ENCODE measurements at regions not wholly inside any gene's neighbourhood (a gene's known extent, or its start where the extent isn't known, plus 50 kb on each side); places are given as distances from the start of the nearest gene placed in this dataset.
"Not testable (repeated sequence)": the region's sequence is repeated elsewhere in the genome, so short reads cannot be mapped to it uniquely, and the experiment has no call there.

GRCh38 chr3:38960042-38960622 is 91.6 kb downstream of the SCN11A start:
- H3K36me3 Mint-ChIP-seq: no peaks in the 10 kb centered on the region
- no peaks in the 10 kb centered on the region for H3K9me3 Mint-ChIP-seq
- DNase-seq: no peak
- H3K4me3 Mint-ChIP-seq: no peak overlapping the region
- intact Hi-C loops (cut with micrococcal nuclease): no loop called here
- ChIA-PET POLR2A (no interaction called here), CTCF (interaction anchor here (0.6 to 2.0 kb wide), 5 partner anchors 9 to 1674 kb away, joined by 3 to 7 read pairs (median 3); no protein-coding TSS in a partner anchor)
- no peaks in the 10 kb centered on the region for H3K4me1 Mint-ChIP-seq (ENCODE audit: low read depth)
- H3K27me3 Mint-ChIP-seq: no peaks in the 10 kb centered on the region
- H3K27ac Mint-ChIP-seq: no peak overlapping the region

- DNase-seq: no peak
- H3K27me3 Mint-ChIP-seq: no peaks in the 10 kb centered on the region
- no peak overlapping the region for H3K4me3 Mint-ChIP-seq
- H3K36me3 Mint-ChIP-seq: no peaks in the 10 kb centered on the region
- H3K9me3 Mint-ChIP-seq: no peaks in the 10 kb centered on the region
- POLR2A ChIA-PET: no interaction called here
- CTCF ChIA-PET: no interaction called here
- H3K4me1 Mint-ChIP-seq (ENCODE audit: low read depth): no peaks in the 10 kb centered on the region
- intact Hi-C loops (cut with micrococcal nuclease): no loop called here
- H3K27ac Mint-ChIP-seq: no peak overlapping the region
Observed at GRCh38 chr3:38958026-38958720, 93.6 kb downstream of the SCN11A start.

GRCh38 chr3:38957296-38957695 is 94.4 kb downstream of the SCN11A start:
- Mint-ChIP-seq H3K9me3 (no peaks in the 10 kb centered on the region), H3K27ac (no peak overlapping the region), H3K36me3 (no peaks in the 10 kb centered on the region), H3K27me3 (no peaks in the 10 kb centered on the region), H3K4me1 (ENCODE audit: low read depth) (no peaks in the 10 kb centered on the region), H3K4me3 (no peak overlapping the region)
- ChIA-PET POLR2A (no interaction called here), CTCF (no interaction called here)
- intact Hi-C loops (cut with micrococcal nuclease): no loop called here
- DNase-seq: no peak

- Mint-ChIP-seq H3K4me3 (no peak overlapping the region), H3K27me3 (no peaks in the 10 kb centered on the region), H3K9me3 (no peaks in the 10 kb centered on the region), H3K27ac (no peak overlapping the region), H3K4me1 (ENCODE audit: low read depth) (no peaks in the 10 kb centered on the region), H3K36me3 (no peaks in the 10 kb centered on the region)
- DNase-seq: no peak
- POLR2A ChIA-PET: no interaction called here
- CTCF ChIA-PET: no interaction called here
- intact Hi-C loops (cut with micrococcal nuclease): no loop called here
Observed at GRCh38 chr3:38952721-38953120, 99.0 kb downstream of the SCN11A start.

GRCh38 chr3:38951167-38951566 is 100.6 kb downstream of the SCN11A start:
- H3K4me3 Mint-ChIP-seq; POLR2A ChIA-PET; H3K27me3 Mint-ChIP-seq; H3K36me3 Mint-ChIP-seq; H3K4me1 Mint-ChIP-seq (ENCODE audit: low read depth); CTCF ChIA-PET; H3K9me3 Mint-ChIP-seq; DNase-seq; intact Hi-C loops (cut with micrococcal nuclease); H3K27ac Mint-ChIP-seq: not testable (repeated sequence)

GRCh38 chr3:38950581-38950980 is 101.2 kb downstream of the SCN11A start:
- Mint-ChIP-seq H3K4me3 (no peak overlapping the region), H3K27me3 (no peaks in the 10 kb centered on the region), H3K27ac (no peak overlapping the region), H3K4me1 (ENCODE audit: low read depth) (no peaks in the 10 kb centered on the region), H3K36me3 (no peaks in the 10 kb centered on the region), H3K9me3 (no peaks in the 10 kb centered on the region)
- DNase-seq: no peak
- intact Hi-C loops (cut with micrococcal nuclease): no loop called here
- ChIA-PET CTCF (no interaction called here), POLR2A (no interaction called here)

GRCh38 chr3:38949994-38950393 is 101.8 kb downstream of the SCN11A start:
- H3K27ac Mint-ChIP-seq: no peak overlapping the region
- no peaks in the 10 kb centered on the region for H3K36me3 Mint-ChIP-seq
- H3K9me3 Mint-ChIP-seq: no peaks in the 10 kb centered on the region
- H3K4me3 Mint-ChIP-seq: no peak overlapping the region
- H3K27me3 Mint-ChIP-seq: no peaks in the 10 kb centered on the region
- intact Hi-C loops (cut with micrococcal nuclease): no loop called here
- ChIA-PET CTCF (no interaction called here), POLR2A (no interaction called here)
- H3K4me1 Mint-ChIP-seq (ENCODE audit: low read depth): no peaks in the 10 kb centered on the region
- no peak for DNase-seq

GRCh38 chr3:38940394-38940793 is 111.3 kb downstream of the SCN11A start:
- CTCF ChIA-PET: no interaction called here
- H3K27ac Mint-ChIP-seq: no peak overlapping the region

GRCh38 chr3:38925351-38925750 is 109.3 kb upstream of the SCN10A start:
- Mint-ChIP-seq H3K4me3 (no peak overlapping the region), H3K4me1 (ENCODE audit: low read depth) (no peaks in the 10 kb centered on the region), H3K27ac (no peak overlapping the region), H3K27me3 (peaks cover 7% of the 10 kb centered on the region), H3K9me3 (peaks cover 2% of the 10 kb centered on the region), H3K36me3 (no peaks in the 10 kb centered on the region)
- intact Hi-C loops (cut with micrococcal nuclease): no loop called here
- DNase-seq: no peak
- ChIA-PET CTCF (no interaction called here), POLR2A (no interaction called here)

More at GRCh38 chr3:38940394-38940793, 111.3 kb downstream of the SCN11A start:
- no peak overlapping the region for H3K4me3 Mint-ChIP-seq
- H3K9me3 Mint-ChIP-seq: no peaks in the 10 kb centered on the region
- peaks cover 1% of the 10 kb centered on the region for H3K27me3 Mint-ChIP-seq
- POLR2A ChIA-PET: no interaction called here
- no peak for DNase-seq
- intact Hi-C loops (cut with micrococcal nuclease): no loop called here
- no peaks in the 10 kb centered on the region for H3K36me3 Mint-ChIP-seq
- no peaks in the 10 kb centered on the region for H3K4me1 Mint-ChIP-seq (ENCODE audit: low read depth)

GRCh38 chr3:38916706-38917105 is 100.7 kb upstream of the SCN10A start:
- no peaks in the 10 kb centered on the region for H3K9me3 Mint-ChIP-seq
- no peak for DNase-seq
- no peaks in the 10 kb centered on the region for H3K36me3 Mint-ChIP-seq
- H3K27me3 Mint-ChIP-seq: peaks cover 3% of the 10 kb centered on the region
- H3K4me1 Mint-ChIP-seq (ENCODE audit: low read depth): no peaks in the 10 kb centered on the region
- intact Hi-C loops (cut with micrococcal nuclease): no loop called here
- H3K4me3 Mint-ChIP-seq: no peak overlapping the region
- ChIA-PET POLR2A (no interaction called here), CTCF (no interaction called here)
- no peak overlapping the region for H3K27ac Mint-ChIP-seq

GRCh38 chr3:38907426-38907825 is 91.4 kb upstream of the SCN10A start:
- Mint-ChIP-seq H3K9me3 (no peaks in the 10 kb centered on the region), H3K36me3 (no peaks in the 10 kb centered on the region), H3K4me1 (ENCODE audit: low read depth) (no peaks in the 10 kb centered on the region), H3K27ac (no peak overlapping the region), H3K4me3 (no peak overlapping the region), H3K27me3 (peaks cover 1% of the 10 kb centered on the region)
- ChIA-PET CTCF (no interaction called here), POLR2A (no interaction called here)
- intact Hi-C loops (cut with micrococcal nuclease): no loop called here
- DNase-seq: no peak

GRCh38 chr3:38890426-38890825 is 74.4 kb upstream of the SCN10A start:
- ChIA-PET CTCF (no interaction called here), POLR2A (interaction anchor here (0.6 kb wide), 1 partner anchor 11 kb away, joined by 3 read pairs; no protein-coding TSS in a partner anchor)
- DNase-seq: no peak
- Mint-ChIP-seq H3K9me3 (peaks cover 22% of the 10 kb centered on the region), H3K36me3 (no peaks in the 10 kb centered on the region), H3K27me3 (peaks cover 2% of the 10 kb centered on the region), H3K4me1 (ENCODE audit: low read depth) (no peaks in the 10 kb centered on the region), H3K27ac (no peak overlapping the region), H3K4me3 (no peak overlapping the region)
- intact Hi-C loops (cut with micrococcal nuclease): no loop called here

- Mint-ChIP-seq H3K36me3 (no peaks in the 10 kb centered on the region), H3K27me3 (peaks cover 4% of the 10 kb centered on the region), H3K9me3 (no peaks in the 10 kb centered on the region), H3K27ac (no peak overlapping the region), H3K4me1 (ENCODE audit: low read depth) (no peaks in the 10 kb centered on the region), H3K4me3 (no peak overlapping the region)
- POLR2A ChIA-PET: no interaction called here
- CTCF ChIA-PET: no interaction called here
- intact Hi-C loops (cut with micrococcal nuclease): no loop called here
- DNase-seq: no peak
Observed at GRCh38 chr3:38878646-38879045, 62.6 kb upstream of the SCN10A start.

All from activated CD4-positive, alpha-beta memory T cell treated with anti-CD3 and anti-CD28 coated beads for 36 hours (primary cell).